ENCODE measurements at regions not wholly inside any gene's neighbourhood (a gene's known extent, or its start where the extent isn't known, plus 50 kb on each side); places are given as distances from the start of the nearest gene placed in this dataset.
"Not testable (repeated sequence)": the region's sequence is repeated elsewhere in the genome, so short reads cannot be mapped to it uniquely, and the experiment has no call there.

GRCh38 chr2:163028807-163029206 lies 190.2 kb upstream of the KCNH7 start:
- H3K9ac ChIP-seq (ENCODE audit: low read depth, low read length, poor library complexity) = no peak overlapping the region
- no peak for DNase-seq (ENCODE audit: low spot score)
- H4K91ac ChIP-seq (ENCODE audit: low read depth, low read length, poor library complexity) = no peak overlapping the region
- H2AK5ac ChIP-seq (ENCODE audit: low read depth, low read length) = no peak overlapping the region
- no peak overlapping the region for H3K4ac ChIP-seq (ENCODE audit: low read length)
- no peak overlapping the region for H4K8ac ChIP-seq (ENCODE audit: low read depth, low read length)
- no peaks in the 10 kb centered on the region for H3K36me3 ChIP-seq (replicated peaks in 1 of 2; ENCODE audit: control insufficient read depth in 2 of 2, insufficient read depth in 2 of 2, low read length in 2 of 2)
- no peak overlapping the region for H3K14ac ChIP-seq (ENCODE audit: low read length)
- no peaks in the 10 kb centered on the region for H3K9me3 ChIP-seq (replicated peaks in 1 of 2; ENCODE audit: control insufficient read depth in 2 of 2, insufficient read depth in 1 of 2, low read depth in 1 of 2, low read length in 2 of 2)
- no peak overlapping the region for H2BK15ac ChIP-seq (ENCODE audit: low read length)
- H3K27me3 ChIP-seq (ENCODE audit: control insufficient read depth in 3 of 3, insufficient read depth in 3 of 3, low read depth in 1 of 3, low read length in 3 of 3) = no peaks in the 10 kb centered on the region
- no peak overlapping the region for H2AFZ ChIP-seq (ENCODE audit: low read length)
- no peak overlapping the region for H3K18ac ChIP-seq (ENCODE audit: low read length)
- H3K79me1 ChIP-seq (ENCODE audit: low read depth, low read length) = no peaks in the 10 kb centered on the region
- H3K27ac ChIP-seq (replicated peaks; ENCODE audit: low read length) = no peak overlapping the region
- H2BK12ac ChIP-seq (ENCODE audit: low read length) = no peak overlapping the region
- no peak overlapping the region for H3K4me2 ChIP-seq (ENCODE audit: insufficient read depth, low read length, poor library complexity, severe bottlenecking)
- H2BK5ac ChIP-seq (ENCODE audit: low read length) = no peak overlapping the region
- H2BK120ac ChIP-seq (ENCODE audit: low read depth, low read length) = no peak overlapping the region
- no CpG with 5 or more reads among the region's 2 CpGs for WGBS, 2 donors (ENCODE audit: extremely low coverage in 2 of 2, insufficient read length in 2 of 2, insufficient replicate concordance in 1 of 2)
- H3K4me3 ChIP-seq (ENCODE audit: low read length in 2 of 2) = no peak overlapping the region
- no peak overlapping the region for H3K23ac ChIP-seq (ENCODE audit: low read depth, low read length, poor library complexity)
- no peaks in the 10 kb centered on the region for H3K4me1 ChIP-seq (ENCODE audit: control insufficient read depth in 2 of 2, insufficient read depth in 1 of 2, low read depth in 1 of 2, low read length in 2 of 2)

GRCh38 chr2:163026136-163026775 lies 187.7 kb upstream of the KCNH7 start:
- H3K14ac ChIP-seq (ENCODE audit: low read length); H3K27me3 ChIP-seq (ENCODE audit: control insufficient read depth in 3 of 3, insufficient read depth in 3 of 3, low read depth in 1 of 3, low read length in 3 of 3); H4K8ac ChIP-seq (ENCODE audit: low read depth, low read length); H3K36me3 ChIP-seq (replicated peaks in 1 of 2; ENCODE audit: control insufficient read depth in 2 of 2, insufficient read depth in 2 of 2, low read length in 2 of 2); H2AFZ ChIP-seq (ENCODE audit: low read length); H2AK5ac ChIP-seq (ENCODE audit: low read depth, low read length); H2BK15ac ChIP-seq (ENCODE audit: low read length); H2BK12ac ChIP-seq (ENCODE audit: low read length); H3K9ac ChIP-seq (ENCODE audit: low read depth, low read length, poor library complexity); H3K4me2 ChIP-seq (ENCODE audit: insufficient read depth, low read length, poor library complexity, severe bottlenecking); H3K18ac ChIP-seq (ENCODE audit: low read length); H3K27ac ChIP-seq (replicated peaks; ENCODE audit: low read length); H3K4me3 ChIP-seq (ENCODE audit: low read length in 2 of 2); H2BK120ac ChIP-seq (ENCODE audit: low read depth, low read length); H3K4ac ChIP-seq (ENCODE audit: low read length); H3K23ac ChIP-seq (ENCODE audit: low read depth, low read length, poor library complexity); H3K79me1 ChIP-seq (ENCODE audit: low read depth, low read length); DNase-seq (ENCODE audit: low spot score); H2BK5ac ChIP-seq (ENCODE audit: low read length); H3K4me1 ChIP-seq (ENCODE audit: control insufficient read depth in 2 of 2, insufficient read depth in 1 of 2, low read depth in 1 of 2, low read length in 2 of 2); H4K91ac ChIP-seq (ENCODE audit: low read depth, low read length, poor library complexity); H3K9me3 ChIP-seq (replicated peaks in 1 of 2; ENCODE audit: control insufficient read depth in 2 of 2, insufficient read depth in 1 of 2, low read depth in 1 of 2, low read length in 2 of 2): not testable (repeated sequence)
- no CpG with 5 or more reads among the region's 43 CpGs for WGBS, 2 donors (ENCODE audit: extremely low coverage in 2 of 2, insufficient read length in 2 of 2, insufficient replicate concordance in 1 of 2)

GRCh38 chr2:163016882-163017281 lies 178.3 kb upstream of the KCNH7 start:
- H2BK15ac ChIP-seq (ENCODE audit: low read length); H3K27ac ChIP-seq (replicated peaks; ENCODE audit: low read length); H2AK5ac ChIP-seq (ENCODE audit: low read depth, low read length); H3K23ac ChIP-seq (ENCODE audit: low read depth, low read length, poor library complexity); H3K9me3 ChIP-seq (replicated peaks in 1 of 2; ENCODE audit: control insufficient read depth in 2 of 2, insufficient read depth in 1 of 2, low read depth in 1 of 2, low read length in 2 of 2); H3K4me3 ChIP-seq (ENCODE audit: low read length in 2 of 2); H3K9ac ChIP-seq (ENCODE audit: low read depth, low read length, poor library complexity); H2BK120ac ChIP-seq (ENCODE audit: low read depth, low read length); H3K36me3 ChIP-seq (replicated peaks in 1 of 2; ENCODE audit: control insufficient read depth in 2 of 2, insufficient read depth in 2 of 2, low read length in 2 of 2); H3K4me2 ChIP-seq (ENCODE audit: insufficient read depth, low read length, poor library complexity, severe bottlenecking); H3K79me1 ChIP-seq (ENCODE audit: low read depth, low read length); H2BK5ac ChIP-seq (ENCODE audit: low read length); H3K4ac ChIP-seq (ENCODE audit: low read length); H4K91ac ChIP-seq (ENCODE audit: low read depth, low read length, poor library complexity); H4K8ac ChIP-seq (ENCODE audit: low read depth, low read length); H2BK12ac ChIP-seq (ENCODE audit: low read length); H3K27me3 ChIP-seq (ENCODE audit: control insufficient read depth in 3 of 3, insufficient read depth in 3 of 3, low read depth in 1 of 3, low read length in 3 of 3); DNase-seq (ENCODE audit: low spot score); H3K4me1 ChIP-seq (ENCODE audit: control insufficient read depth in 2 of 2, insufficient read depth in 1 of 2, low read depth in 1 of 2, low read length in 2 of 2): not testable (repeated sequence)
- WGBS, 2 donors (ENCODE audit: extremely low coverage in 2 of 2, insufficient read length in 2 of 2, insufficient replicate concordance in 1 of 2) = no CpG with 5 or more reads among the region's 5 CpGs
- Histone ChIP-seq H3K14ac (ENCODE audit: low read length) (peak overlapping the region; percentile 21), H2AFZ (ENCODE audit: low read length) (peak overlapping the region; percentile 40), H3K18ac (ENCODE audit: low read length) (peak overlapping the region; percentile 64)

DNA sequence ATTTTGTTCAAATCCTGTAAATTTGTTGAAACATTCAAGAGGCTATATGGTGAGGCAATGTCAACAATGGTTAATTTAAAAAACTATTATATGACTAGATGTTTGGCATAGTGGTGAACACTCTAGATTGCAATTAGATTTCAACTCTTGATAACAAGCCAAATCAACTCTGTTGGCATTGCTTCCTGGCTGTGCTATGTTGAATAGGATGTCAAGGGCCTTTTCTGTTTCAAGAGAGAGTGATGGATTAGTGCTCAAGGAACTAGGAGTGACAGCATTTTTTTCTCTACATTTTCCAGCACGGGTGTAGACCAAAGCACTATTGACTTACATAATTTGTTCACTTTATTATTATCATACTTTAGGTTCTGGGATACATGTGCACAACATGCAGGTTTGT lies 172.4 kb upstream of the KCNH7 start:
- Histone ChIP-seq H3K18ac (ENCODE audit: low read length) (no peak overlapping the region), H3K9me3 (replicated peaks in 1 of 2; ENCODE audit: control insufficient read depth in 2 of 2, insufficient read depth in 1 of 2, low read depth in 1 of 2, low read length in 2 of 2) (no peaks in the 10 kb centered on the region), H2BK5ac (ENCODE audit: low read length) (no peak overlapping the region), H2BK12ac (ENCODE audit: low read length) (no peak overlapping the region), H3K9ac (ENCODE audit: low read depth, low read length, poor library complexity) (no peak overlapping the region), H4K91ac (ENCODE audit: low read depth, low read length, poor library complexity) (no peak overlapping the region), H2AFZ (ENCODE audit: low read length) (no peak overlapping the region), H3K36me3 (replicated peaks in 1 of 2; ENCODE audit: control insufficient read depth in 2 of 2, insufficient read depth in 2 of 2, low read length in 2 of 2) (no peaks in the 10 kb centered on the region), H2AK5ac (ENCODE audit: low read depth, low read length) (no peak overlapping the region), H2BK120ac (ENCODE audit: low read depth, low read length) (no peak overlapping the region), H3K4me3 (ENCODE audit: low read length in 2 of 2) (no peak overlapping the region), H3K4me1 (ENCODE audit: control insufficient read depth in 2 of 2, insufficient read depth in 1 of 2, low read depth in 1 of 2, low read length in 2 of 2) (no peaks in the 10 kb centered on the region), H3K4ac (ENCODE audit: low read length) (no peak overlapping the region), H2BK15ac (ENCODE audit: low read length) (no peak overlapping the region), H3K14ac (ENCODE audit: low read length) (no peak overlapping the region), H3K79me1 (ENCODE audit: low read depth, low read length) (no peaks in the 10 kb centered on the region), H3K27ac (replicated peaks; ENCODE audit: low read length) (no peak overlapping the region), H3K4me2 (ENCODE audit: insufficient read depth, low read length, poor library complexity, severe bottlenecking) (no peak overlapping the region), H4K8ac (ENCODE audit: low read depth, low read length) (no peak overlapping the region), H3K27me3 (ENCODE audit: control insufficient read depth in 3 of 3, insufficient read depth in 3 of 3, low read depth in 1 of 3, low read length in 3 of 3) (no peaks in the 10 kb centered on the region), H3K23ac (ENCODE audit: low read depth, low read length, poor library complexity) (no peak overlapping the region)
- WGBS, 2 donors (ENCODE audit: extremely low coverage in 2 of 2, insufficient read length in 2 of 2, insufficient replicate concordance in 1 of 2) = no CpG with 5 or more reads among the region's 1 CpG
- DNase-seq (ENCODE audit: low spot score) = no peak
